Choroid plexus epithelial cell (primary cell): ENCODE measurements at regions not wholly inside any gene's neighbourhood (a gene's known extent, or its start where the extent isn't known, plus 50 kb on each side); places are given as distances from the start of the nearest gene placed in this dataset.

Source experiments
- DNase-seq: peaks from one replicate; pipeline ENCODE4 v3.0.0-alpha.2; 2010; ENCODE audit warnings: low read depth
- H3K4me3 ChIP-seq: 2 replicates; pipeline ENCODE4 v1.5.1; 2011; ENCODE audit warnings: low read depth, mild to moderate bottlenecking, control low read depth, low read length, moderate library complexity
- CTCF ChIP-seq: conservative IDR thresholded peaks from 2 replicates; pipeline ENCODE4 v1.5.1; 2011; ENCODE audit warnings: low read depth, mild to moderate bottlenecking, control low read depth, inconsistent platforms, low read length, moderate library complexity

DNA sequence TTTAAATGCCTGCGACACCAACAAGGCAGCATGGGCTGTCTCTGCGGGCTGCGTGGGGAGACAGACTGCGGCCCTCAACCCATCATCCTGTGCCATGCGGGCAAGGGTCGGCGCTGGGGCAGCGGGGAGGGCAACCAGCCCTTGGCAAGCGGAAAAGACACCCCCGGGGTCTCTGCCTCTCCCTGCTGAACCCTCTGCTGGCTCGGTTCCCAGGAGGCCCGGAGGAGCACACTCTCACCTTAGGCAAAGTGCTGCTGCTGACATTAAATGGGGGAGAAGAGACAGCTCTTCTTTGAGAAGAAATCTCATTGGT lies 129.6 kb upstream of the PPP1R26 start:
- H3K4me3 ChIP-seq, result no peak overlapping the region
- no peak for DNase-seq
- TF ChIP-seq CTCF, result no peak

- no peak for TF ChIP-seq CTCF
- no peak overlapping the region for H3K4me3 ChIP-seq
- DNase-seq, result no peak
Measured at GRCh38 chr9:135353935-135354334, 125.6 kb upstream of the PPP1R26 start.

GRCh38 chr9:135355521-135356011 lies 124.0 kb upstream of the PPP1R26 start:
- no peak for DNase-seq
- TF ChIP-seq CTCF, result no peak
- no peak overlapping the region for H3K4me3 ChIP-seq

DNA sequence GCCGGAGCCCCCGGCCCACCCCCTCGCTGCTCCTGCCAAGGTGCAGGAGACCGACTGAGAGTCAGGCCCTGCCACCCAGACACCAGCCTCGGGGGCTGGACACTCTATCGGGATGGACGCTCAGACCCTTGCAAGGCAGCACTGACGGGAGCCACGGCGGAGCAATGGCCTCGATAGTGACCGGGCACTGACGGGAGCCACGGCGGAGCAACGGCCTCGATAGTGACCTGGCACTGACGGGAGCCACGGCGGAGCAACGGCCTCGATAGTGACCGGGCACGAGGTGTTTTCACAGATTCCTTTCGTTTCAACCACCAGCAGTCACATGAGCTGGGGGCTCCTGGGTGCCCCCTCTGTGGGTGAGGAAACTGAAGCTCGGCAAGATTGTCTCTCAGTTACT lies 123.6 kb upstream of the PPP1R26 start:
- TF ChIP-seq CTCF, result no peak
- DNase-seq, result no peak
- no peak overlapping the region for H3K4me3 ChIP-seq

DNA sequence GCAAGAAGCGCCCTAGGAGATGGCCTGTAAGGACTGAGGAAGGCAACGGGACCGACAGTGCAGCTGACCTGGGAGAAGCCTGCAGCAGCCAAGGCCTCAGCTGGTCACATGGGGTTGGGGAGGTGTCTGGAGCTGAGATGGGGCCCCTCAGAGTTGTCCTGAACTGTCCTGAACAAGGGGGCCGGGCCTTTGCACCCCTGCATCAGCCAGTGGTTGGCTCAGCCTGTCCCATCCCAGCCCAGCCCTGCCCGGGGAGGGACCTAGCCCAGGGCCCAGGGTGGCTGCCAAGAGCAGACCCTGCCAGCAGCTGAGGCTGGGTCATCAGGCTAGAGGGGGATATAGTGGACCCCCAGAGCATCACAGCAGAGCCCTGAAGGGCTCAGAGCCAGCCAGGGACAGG lies 122.8 kb upstream of the PPP1R26 start:
- TF ChIP-seq CTCF, result no peak
- DNase-seq, result no peak

DNA sequence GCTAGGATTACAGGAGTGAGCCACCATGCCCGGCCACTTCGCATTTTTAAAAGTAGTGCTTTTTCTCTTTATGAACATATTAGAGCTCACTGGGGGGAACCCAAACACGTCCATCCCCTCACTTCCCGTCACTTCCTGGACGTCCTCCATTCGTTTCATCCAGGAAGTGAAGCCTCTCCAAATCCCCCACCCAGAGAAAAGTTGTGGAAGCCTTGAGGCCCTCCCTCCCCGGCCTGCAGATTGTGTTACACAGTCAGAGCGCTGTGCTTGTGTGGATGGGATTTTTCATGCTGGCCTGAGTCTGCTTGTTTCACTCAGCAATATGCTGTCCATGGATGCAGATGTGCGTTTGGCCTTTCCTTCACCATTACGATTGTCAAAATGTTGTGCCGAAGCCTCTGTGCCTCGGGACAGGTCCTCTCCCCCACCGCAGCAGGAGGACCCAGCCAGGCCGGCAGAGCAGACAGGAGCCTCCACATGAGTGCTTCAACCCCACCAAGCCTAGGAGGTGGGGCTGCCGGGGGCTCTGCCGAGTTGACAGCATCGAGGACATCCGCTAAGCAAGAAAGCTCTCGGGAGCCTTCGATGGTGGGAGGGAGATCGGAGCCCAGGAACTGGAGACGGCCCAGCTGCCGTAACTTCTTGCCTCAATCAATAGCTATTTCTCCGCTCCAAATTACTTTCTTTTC lies 121.6 kb upstream of the PPP1R26 start:
- DNase-seq, result no peak
- no peak for TF ChIP-seq CTCF
- H3K4me3 ChIP-seq, result no peak overlapping the region

More for the DNA sequence above, 122.8 kb upstream of the PPP1R26 start:
- H3K4me3 ChIP-seq, result no peak overlapping the region

GRCh38 chr9:135358552-135358940 lies 121.0 kb upstream of the PPP1R26 start:
- TF ChIP-seq CTCF, result no peak
- no peak for DNase-seq
- H3K4me3 ChIP-seq, result no peak overlapping the region
